ENCODE measurements at regions not wholly inside any gene's neighbourhood (a gene's known extent, or its start where the extent isn't known, plus 50 kb on each side); places are given as distances from the start of the nearest gene placed in this dataset.

GRCh38 chr1:34532113-34532512, 222.7 kb upstream of the GJB5 start:
- Histone ChIP-seq H3K27me3 (ENCODE audit: insufficient read depth) (no peaks in the 10 kb centered on the region), H3K4me3 (no peak overlapping the region), H3K36me3 (ENCODE audit: insufficient read depth) (no peaks in the 10 kb centered on the region), H3K4me1 (ENCODE audit: insufficient read depth) (no peaks in the 10 kb centered on the region), H3K27ac (ENCODE audit: low read depth) (no peak overlapping the region), H3K9me2 (ENCODE audit: insufficient read depth) (0 out of 2 replicates have a peak, but pooled peaks cover 6% of the 10 kb centered on the region), H4K20me1 (replicated peaks; ENCODE audit: insufficient read depth) (no peaks in the 10 kb centered on the region), H3F3A (replicated peaks; ENCODE audit: low read depth) (no peaks in the 10 kb centered on the region), H2AFZ (no peak overlapping the region), H3K4me2 (no peak overlapping the region), H3K79me2 (replicated peaks; ENCODE audit: insufficient read depth) (no peaks in the 10 kb centered on the region)
- DNase-seq (ENCODE audit: low spot score) (no peak), ATAC-seq (peak; percentile 44; the same call in 2 of the 3 replicates)
- no peak overlapping the region for H3K4me3 Mint-ChIP-seq
- peaks cover 2% of the 10 kb centered on the region for H3K27me3 Mint-ChIP-seq (ENCODE audit: insufficient read depth, low read depth, poor library complexity)
- H3K36me3 Mint-ChIP-seq (ENCODE audit: low read depth): no peaks in the 10 kb centered on the region
- H3K4me1 Mint-ChIP-seq: peaks cover 3% of the 10 kb centered on the region; the same call in 1 of the 3 replicates
- TF ChIP-seq ZNF114 (CRISPR knock-in tag; IDR thresholded peaks at IDR 0.05): no peak
- no peak for TF ChIP-seq JUNB (IDR thresholded peaks at IDR 0.05; ENCODE audit: unreplicated experiment)
- no peak for TF ChIP-seq EZH2 (IDR thresholded peaks at IDR 0.05; ENCODE audit: low read depth, unreplicated experiment)
- TF ChIP-seq, protein P1, sequence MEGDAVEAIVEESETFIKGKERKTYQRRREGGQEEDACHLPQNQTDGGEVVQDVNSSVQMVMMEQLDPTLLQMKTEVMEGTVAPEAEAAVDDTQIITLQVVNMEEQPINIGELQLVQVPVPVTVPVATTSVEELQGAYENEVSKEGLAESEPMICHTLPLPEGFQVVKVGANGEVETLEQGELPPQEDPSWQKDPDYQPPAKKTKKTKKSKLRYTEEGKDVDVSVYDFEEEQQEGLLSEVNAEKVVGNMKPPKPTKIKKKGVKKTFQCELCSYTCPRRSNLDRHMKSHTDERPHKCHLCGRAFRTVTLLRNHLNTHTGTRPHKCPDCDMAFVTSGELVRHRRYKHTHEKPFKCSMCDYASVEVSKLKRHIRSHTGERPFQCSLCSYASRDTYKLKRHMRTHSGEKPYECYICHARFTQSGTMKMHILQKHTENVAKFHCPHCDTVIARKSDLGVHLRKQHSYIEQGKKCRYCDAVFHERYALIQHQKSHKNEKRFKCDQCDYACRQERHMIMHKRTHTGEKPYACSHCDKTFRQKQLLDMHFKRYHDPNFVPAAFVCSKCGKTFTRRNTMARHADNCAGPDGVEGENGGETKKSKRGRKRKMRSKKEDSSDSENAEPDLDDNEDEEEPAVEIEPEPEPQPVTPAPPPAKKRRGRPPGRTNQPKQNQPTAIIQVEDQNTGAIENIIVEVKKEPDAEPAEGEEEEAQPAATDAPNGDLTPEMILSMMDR (conservative IDR thresholded peaks at IDR 0.05; ENCODE audit: low read depth in 2 of 2): no peak
- TF ChIP-seq NANOG (IDR thresholded peaks at IDR 0.05; ENCODE audit: borderline replicate concordance): no peak
- TF ChIP-seq CREB1 (CRISPR knock-in tag; IDR thresholded peaks at IDR 0.05; ENCODE audit: low read depth): no peak
- no peak for TF ChIP-seq ZNF462 (CRISPR knock-in tag; IDR thresholded peaks at IDR 0.05)
- TF ChIP-seq REST (IDR thresholded peaks at IDR 0.05; ENCODE audit: unreplicated experiment): no peak
- no peak for TF ChIP-seq POLR2AphosphoS5 (IDR thresholded peaks at IDR 0.05; ENCODE audit: low read depth)
- TF ChIP-seq STAT1 (IDR thresholded peaks at IDR 0.05; ENCODE audit: unreplicated experiment): no peak
- no peak for TF ChIP-seq EZH2phosphoT487 (IDR thresholded peaks at IDR 0.05; ENCODE audit: unreplicated experiment)
- TF ChIP-seq, protein P2, sequence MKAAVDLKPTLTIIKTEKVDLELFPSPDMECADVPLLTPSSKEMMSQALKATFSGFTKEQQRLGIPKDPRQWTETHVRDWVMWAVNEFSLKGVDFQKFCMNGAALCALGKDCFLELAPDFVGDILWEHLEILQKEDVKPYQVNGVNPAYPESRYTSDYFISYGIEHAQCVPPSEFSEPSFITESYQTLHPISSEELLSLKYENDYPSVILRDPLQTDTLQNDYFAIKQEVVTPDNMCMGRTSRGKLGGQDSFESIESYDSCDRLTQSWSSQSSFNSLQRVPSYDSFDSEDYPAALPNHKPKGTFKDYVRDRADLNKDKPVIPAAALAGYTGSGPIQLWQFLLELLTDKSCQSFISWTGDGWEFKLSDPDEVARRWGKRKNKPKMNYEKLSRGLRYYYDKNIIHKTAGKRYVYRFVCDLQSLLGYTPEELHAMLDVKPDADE (IDR thresholded peaks at IDR 0.05): no peak
- no peak overlapping the region for H3K27ac Mint-ChIP-seq
- no peaks in the 10 kb centered on the region for H3K9me3 Mint-ChIP-seq

Measured in GM23338 (cell line).